ENCODE measurements at regions not wholly inside any gene's neighbourhood (a gene's known extent, or its start where the extent isn't known, plus 50 kb on each side); places are given as distances from the start of the nearest gene placed in this dataset.
A peak's percentile ranks its signal among the peaks of the same experiment; 100 is the strongest.

GRCh38 chr2:102915128-102915527 is 153.3 kb downstream of the TMEM182 start:
- no peak for TF ChIP-seq MXI1 (conservative IDR thresholded peaks at IDR 0.05; ENCODE audit: poor library complexity, severe bottlenecking)
- no peak for TF ChIP-seq TAF1 (IDR thresholded peaks at IDR 0.05; ENCODE audit: low read depth)
- no peak for TF ChIP-seq REST (IDR thresholded peaks at IDR 0.05; ENCODE audit: borderline replicate concordance)
- TF ChIP-seq EZH2 (IDR thresholded peaks at IDR 0.05; ENCODE audit: borderline replicate concordance, insufficient read depth, low read length, poor library complexity, severe bottlenecking): no peak
- TF ChIP-seq CTCF (IDR thresholded peaks at IDR 0.05; ENCODE audit: poor library complexity, severe bottlenecking): no peak
- no peak for TF ChIP-seq RAD21 (conservative IDR thresholded peaks at IDR 0.05)
- no peak for TF ChIP-seq POLR2AphosphoS5 (IDR thresholded peaks at IDR 0.05)
- no peak for TF ChIP-seq SMC3 (conservative IDR thresholded peaks at IDR 0.05; ENCODE audit: poor library complexity)
- Histone ChIP-seq H3F3A (ENCODE audit: insufficient read depth, low read length, poor library complexity, severe bottlenecking) (no peaks in the 10 kb centered on the region), H3K9ac (ENCODE audit: low read length) (no peak overlapping the region), H3K36me3 (ENCODE audit: insufficient read depth, low read length) (no peaks in the 10 kb centered on the region), H3K27me3 (ENCODE audit: insufficient read depth, low read depth, low read length) (no peaks in the 10 kb centered on the region), H4K20me1 (ENCODE audit: insufficient read depth) (no peaks in the 10 kb centered on the region), H3K4me3 (ENCODE audit: low read length) (no peak overlapping the region), H3K9me3 (ENCODE audit: low read length) (peaks cover 8% of the 10 kb centered on the region), H3K79me2 (replicated peaks; ENCODE audit: insufficient read depth, low read length) (no peaks in the 10 kb centered on the region), H3K4me2 (ENCODE audit: low read length) (no peak overlapping the region), H3K27ac (ENCODE audit: low read length) (no peak overlapping the region), H2AFZ (ENCODE audit: low read depth, low read length) (no peak overlapping the region), H3K9me2 (ENCODE audit: insufficient read depth, low read length) (no peaks in the 10 kb centered on the region)

DNA sequence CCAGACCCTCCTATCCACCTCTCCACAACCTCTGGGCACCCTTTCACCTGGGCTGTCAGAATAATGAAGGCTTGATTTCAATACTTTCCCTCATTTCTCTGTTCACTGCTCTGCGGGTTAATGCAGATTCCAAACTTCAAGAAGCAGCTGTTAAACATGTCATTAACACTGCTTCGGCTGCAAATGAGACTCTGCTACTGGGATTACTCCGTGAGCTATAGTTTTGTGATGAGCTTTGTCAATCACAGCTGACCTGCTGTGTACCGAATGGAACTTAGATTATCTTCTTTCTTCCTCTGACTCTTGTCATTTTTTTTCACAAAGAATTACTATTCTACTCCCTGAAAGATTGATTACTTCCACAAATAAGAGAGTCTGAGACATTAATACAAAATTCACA is 160.5 kb downstream of the TMEM182 start:
- no peak overlapping the region for H3K9ac ChIP-seq (ENCODE audit: low read length)
- H3K27ac ChIP-seq (ENCODE audit: low read length): peak overlapping the region; percentile 34
- H2AFZ ChIP-seq (ENCODE audit: low read depth, low read length): no peak overlapping the region
- TF ChIP-seq EP300 (conservative IDR thresholded peaks at IDR 0.05; ENCODE audit: poor library complexity, severe bottlenecking): no peak
- no peak for TF ChIP-seq MXI1 (conservative IDR thresholded peaks at IDR 0.05; ENCODE audit: poor library complexity, severe bottlenecking)
- TF ChIP-seq POLR2AphosphoS5 (IDR thresholded peaks at IDR 0.05): no peak
- TF ChIP-seq SMC3 (conservative IDR thresholded peaks at IDR 0.05; ENCODE audit: poor library complexity): no peak
- TF ChIP-seq CTCF (IDR thresholded peaks at IDR 0.05; ENCODE audit: poor library complexity, severe bottlenecking): no peak
- TF ChIP-seq REST (IDR thresholded peaks at IDR 0.05; ENCODE audit: borderline replicate concordance): no peak
- TF ChIP-seq TAF1 (IDR thresholded peaks at IDR 0.05; ENCODE audit: low read depth): no peak
- TF ChIP-seq EZH2 (IDR thresholded peaks at IDR 0.05; ENCODE audit: borderline replicate concordance, insufficient read depth, low read length, poor library complexity, severe bottlenecking): no peak
- TF ChIP-seq RAD21 (conservative IDR thresholded peaks at IDR 0.05): no peak
- no peaks in the 10 kb centered on the region for H3K79me2 ChIP-seq (replicated peaks; ENCODE audit: insufficient read depth, low read length)
- no peaks in the 10 kb centered on the region for H3K27me3 ChIP-seq (ENCODE audit: insufficient read depth, low read depth, low read length)
- no peaks in the 10 kb centered on the region for H3K36me3 ChIP-seq (ENCODE audit: insufficient read depth, low read length)
- no peaks in the 10 kb centered on the region for H4K20me1 ChIP-seq (ENCODE audit: insufficient read depth)
- H3K9me2 ChIP-seq (ENCODE audit: insufficient read depth, low read length): no peaks in the 10 kb centered on the region
- peak overlapping the region; percentile 37 for H3K4me3 ChIP-seq (ENCODE audit: low read length)
- no peaks in the 10 kb centered on the region for H3F3A ChIP-seq (ENCODE audit: insufficient read depth, low read length, poor library complexity, severe bottlenecking)
- peaks cover 4% of the 10 kb centered on the region for H3K9me3 ChIP-seq (ENCODE audit: low read length)
- peak overlapping the region; percentile 36 for H3K4me2 ChIP-seq (ENCODE audit: low read length)

All from neural cell (in vitro differentiated cells).